GM23338 (cell line): ENCODE measurements at regions not wholly inside any gene's neighbourhood (a gene's known extent, or its start where the extent isn't known, plus 50 kb on each side); places are given as distances from the start of the nearest gene placed in this dataset.

Experiments
- ATAC-seq: fragments of 200-7000 bp; cut with Tn5 transposase; 3 replicates; pipeline ENCODE4 v1.9.1; 2020
- DNase-seq: peaks from one replicate; pipeline ENCODE4 v3.0.0-alpha.2; 2015; ENCODE audit warnings: low spot score
- H2AFZ ChIP-seq: fragments of 200-600 bp; sonication (generic); 2 replicates; pipeline ENCODE4 v1.8.0; 2016; ENCODE audit warnings: antibody characterized with exemption, mild to moderate bottlenecking, moderate library complexity
- H3F3A ChIP-seq: fragments of 200-600 bp; sonication (generic); replicated peaks from 2 replicates; pipeline ENCODE4 v1.8.0; 2017; ENCODE audit warnings: antibody characterized with exemption, mixed run types, low read depth
- H3K27ac ChIP-seq: fragments of 200-600 bp; sonication (generic); 2 replicates; pipeline ENCODE4 v1.6.1; 2016; ENCODE audit warnings: low read depth
- H3K27me3 ChIP-seq: fragments of 200-600 bp; sonication (generic); 2 replicates; pipeline ENCODE4 v1.8.0; 2016; ENCODE audit warnings: mild to moderate bottlenecking, mixed run types, moderate library complexity; ENCODE audit not compliant: insufficient read depth
- H3K36me3 ChIP-seq: fragments of 200-600 bp; sonication (generic); 2 replicates; pipeline ENCODE4 v1.8.0; 2016; ENCODE audit warnings: mild to moderate bottlenecking; ENCODE audit not compliant: insufficient read depth
- H3K4me1 ChIP-seq: fragments of 200-600 bp; sonication (generic); 2 replicates; pipeline ENCODE4 v1.8.0; 2016; ENCODE audit warnings: mild to moderate bottlenecking, moderate library complexity; ENCODE audit not compliant: insufficient read depth
- H3K4me2 ChIP-seq: fragments of 200-600 bp; sonication (generic); 2 replicates; pipeline ENCODE4 v1.7.1; 2017; ENCODE audit warnings: mixed run types
- H3K4me3 ChIP-seq: fragments of 200-600 bp; sonication (generic); 2 replicates; pipeline ENCODE4 v1.6.1; 2016; ENCODE audit warnings: mixed run types
- H3K79me2 ChIP-seq: fragments of 200-600 bp; sonication (generic); replicated peaks from 2 replicates; pipeline ENCODE4 v1.8.0; 2017; ENCODE audit warnings: mild to moderate bottlenecking; ENCODE audit not compliant: insufficient read depth
- H3K9me2 ChIP-seq: fragments of 200-600 bp; sonication (generic); 2 replicates; pipeline ENCODE4 v1.8.0; 2017; ENCODE audit not compliant: insufficient read depth
- H4K20me1 ChIP-seq: fragments of 200-600 bp; sonication (generic); replicated peaks from 2 replicates; pipeline ENCODE4 v1.8.0; 2017; ENCODE audit warnings: mild to moderate bottlenecking; ENCODE audit not compliant: insufficient read depth
- H3K27ac Mint-ChIP-seq: 2 replicates; pipeline ENCODE4 v1.8.0; 2020; ENCODE audit warnings: inconsistent platforms, mild to moderate bottlenecking, moderate library complexity, mixed read lengths
- H3K27me3 Mint-ChIP-seq: 3 replicates; pipeline ENCODE4 v1.8.0; 2022; ENCODE audit warnings: low read depth, mild to moderate bottlenecking, moderate library complexity, mixed read lengths, inconsistent platforms; ENCODE audit not compliant: insufficient read depth, poor library complexity
- H3K36me3 Mint-ChIP-seq: 3 replicates; pipeline ENCODE4 v1.8.0; 2021; ENCODE audit warnings: low read depth, mild to moderate bottlenecking, inconsistent platforms, moderate library complexity, mixed read lengths
- H3K4me1 Mint-ChIP-seq: 3 replicates; pipeline ENCODE4 v1.8.0; 2020; ENCODE audit warnings: mild to moderate bottlenecking, inconsistent platforms, mixed read lengths
- H3K4me3 Mint-ChIP-seq: 3 replicates; pipeline ENCODE4 v1.8.0; 2021; ENCODE audit warnings: moderate library complexity, mild to moderate bottlenecking, inconsistent platforms, mixed read lengths
- H3K9me3 Mint-ChIP-seq: 3 replicates; pipeline ENCODE4 v1.8.0; 2020; ENCODE audit warnings: moderate library complexity, mild to moderate bottlenecking, inconsistent platforms, mixed read lengths
- CREB1 ChIP-seq: fragments of 250-450 bp; sonication (Bioruptor Pico); IDR thresholded peaks from 2 replicates; pipeline ENCODE4 v1.5.0; 2020; ENCODE audit warnings: low read depth, mild to moderate bottlenecking, moderate library complexity
- EZH2 ChIP-seq: fragments of 200-600 bp; sonication (generic); IDR thresholded peaks from one replicate; pipeline ENCODE4 v1.8.0; 2017; ENCODE audit warnings: antibody characterized with exemption, mild to moderate bottlenecking, low read depth; ENCODE audit not compliant: unreplicated experiment
- EZH2phosphoT487 ChIP-seq: fragments of 200-600 bp; sonication (generic); IDR thresholded peaks from one replicate; pipeline ENCODE4 v1.8.1; 2018; ENCODE audit warnings: antibody characterized with exemption; ENCODE audit not compliant: unreplicated experiment
- POLR2AphosphoS5 ChIP-seq: IDR thresholded peaks from 2 replicates; pipeline ENCODE4 v1.6.1; 2016; ENCODE audit warnings: antibody characterized with exemption, low read depth
- STAT1 ChIP-seq: IDR thresholded peaks from one replicate; pipeline ENCODE4 v1.6.1; 2016; ENCODE audit warnings: antibody characterized with exemption; ENCODE audit not compliant: unreplicated experiment
- ZNF114 ChIP-seq: fragments of 250-450 bp; sonication (Bioruptor Pico); IDR thresholded peaks from 2 replicates; pipeline ENCODE4 v1.5.0; 2020; ENCODE audit warnings: mild to moderate bottlenecking, moderate library complexity
- ZNF331 ChIP-seq: fragments of 250-450 bp; sonication (Bioruptor Pico); IDR thresholded peaks from 2 replicates; pipeline ENCODE4 v1.5.0; 2020; ENCODE audit warnings: low read depth, mild to moderate bottlenecking, moderate library complexity
- ZNF462 ChIP-seq: fragments of 250-450 bp; sonication (Bioruptor Pico); IDR thresholded peaks from 2 replicates; pipeline ENCODE4 v1.5.0; 2020; ENCODE audit warnings: mild to moderate bottlenecking, moderate library complexity
- TF ChIP-seq, protein P1 (sequence below): IDR thresholded peaks from 2 replicates; pipeline ENCODE4 v1.6.1; 2016; ENCODE audit warnings: antibody characterized with exemption
- TF ChIP-seq, protein P2 (sequence below), 2 experiments: fragments of 200-600 bp in 1 of 2; sonication (generic) in 1 of 2; conservative IDR thresholded peaks; 2 replicates each; pipeline versions ENCODE4 v1.5.1 to v1.6.1; 2016 to 2017; ENCODE audit warnings: antibody characterized with exemption in 2 of 2, low read depth in 2 of 2, mild to moderate bottlenecking in 2 of 2, moderate library complexity in 1 of 2

- no peak overlapping the region for H3K4me2 ChIP-seq
- H3K79me2 ChIP-seq, result no peaks in the 10 kb centered on the region
- ATAC-seq (no peak), DNase-seq (no peak)
- no peaks in the 10 kb centered on the region for H3F3A ChIP-seq
- peaks cover 18% of the 10 kb centered on the region; the same call in 2 of the 3 replicates for H3K36me3 Mint-ChIP-seq
- H3K4me1 ChIP-seq, result no peaks in the 10 kb centered on the region
- no peaks in the 10 kb centered on the region for H3K4me1 Mint-ChIP-seq
- no peaks in the 10 kb centered on the region for H3K9me2 ChIP-seq
- no peak overlapping the region for H3K4me3 ChIP-seq
- H2AFZ ChIP-seq, result no peak overlapping the region
- no peak for TF ChIP-seq EZH2
- H3K9me3 Mint-ChIP-seq, result peaks cover 24% of the 10 kb centered on the region
- H3K27ac ChIP-seq, result no peak overlapping the region
- no peak overlapping the region for H3K4me3 Mint-ChIP-seq
- no peaks in the 10 kb centered on the region for H4K20me1 ChIP-seq
- peaks cover 5% of the 10 kb centered on the region for H3K27me3 Mint-ChIP-seq
- no peak overlapping the region for H3K27ac Mint-ChIP-seq
- H3K27me3 ChIP-seq, result no peaks in the 10 kb centered on the region
- 0 out of 2 replicates have a peak, but pooled peaks cover 3% of the 10 kb centered on the region for H3K36me3 ChIP-seq
These were observed 793.9 kb upstream of the CITED2 start for GRCh38 chr6:140168365-140168764.

DNA sequence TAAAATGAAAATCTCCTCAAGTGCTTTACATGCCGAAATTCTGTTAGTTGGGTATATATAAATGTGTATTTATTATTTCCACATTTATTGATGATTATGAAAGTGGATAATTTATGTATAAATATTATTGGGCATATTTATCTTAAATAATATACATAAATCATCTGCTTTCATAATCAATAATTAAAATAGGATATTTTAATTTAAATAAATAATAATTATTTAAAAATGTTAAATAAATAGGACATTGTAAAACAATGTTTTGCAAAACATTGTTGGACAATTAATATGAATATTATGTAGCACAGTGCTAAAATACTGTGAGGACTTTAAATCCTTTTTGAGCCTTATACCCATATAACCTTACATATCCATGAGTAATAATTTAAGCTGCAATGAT is 786.5 kb upstream of the CITED2 start:
- Histone ChIP-seq H3K4me1 (no peaks in the 10 kb centered on the region), H4K20me1 (no peaks in the 10 kb centered on the region), H3K27me3 (no peaks in the 10 kb centered on the region), H3K9me2 (no peaks in the 10 kb centered on the region), H3K4me3 (no peak overlapping the region), H3F3A (no peaks in the 10 kb centered on the region), H3K4me2 (no peak overlapping the region), H3K36me3 (no peaks in the 10 kb centered on the region), H3K79me2 (no peaks in the 10 kb centered on the region), H2AFZ (no peak overlapping the region), H3K27ac (no peak overlapping the region)
- H3K9me3 Mint-ChIP-seq, result peaks cover 9% of the 10 kb centered on the region; the same call in 1 of the 3 replicates
- H3K27me3 Mint-ChIP-seq, result peaks cover 3% of the 10 kb centered on the region
- no peak for ATAC-seq
- no peak overlapping the region for H3K4me3 Mint-ChIP-seq
- DNase-seq, result no peak
- no peaks in the 10 kb centered on the region; the same call in 2 of the 3 replicates for H3K36me3 Mint-ChIP-seq
- H3K4me1 Mint-ChIP-seq, result no peaks in the 10 kb centered on the region
- no peak overlapping the region for H3K27ac Mint-ChIP-seq
- TF ChIP-seq STAT1 (no peak), EZH2phosphoT487 (no peak), POLR2AphosphoS5 (no peak), ZNF114 (CRISPR knock-in tag) (no peak), ZNF331 (CRISPR knock-in tag) (no peak), CREB1 (CRISPR knock-in tag) (no peak), ZNF462 (CRISPR knock-in tag) (no peak), EZH2 (no peak)
- TF ChIP-seq, protein P1, sequence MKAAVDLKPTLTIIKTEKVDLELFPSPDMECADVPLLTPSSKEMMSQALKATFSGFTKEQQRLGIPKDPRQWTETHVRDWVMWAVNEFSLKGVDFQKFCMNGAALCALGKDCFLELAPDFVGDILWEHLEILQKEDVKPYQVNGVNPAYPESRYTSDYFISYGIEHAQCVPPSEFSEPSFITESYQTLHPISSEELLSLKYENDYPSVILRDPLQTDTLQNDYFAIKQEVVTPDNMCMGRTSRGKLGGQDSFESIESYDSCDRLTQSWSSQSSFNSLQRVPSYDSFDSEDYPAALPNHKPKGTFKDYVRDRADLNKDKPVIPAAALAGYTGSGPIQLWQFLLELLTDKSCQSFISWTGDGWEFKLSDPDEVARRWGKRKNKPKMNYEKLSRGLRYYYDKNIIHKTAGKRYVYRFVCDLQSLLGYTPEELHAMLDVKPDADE, result no peak
- TF ChIP-seq, protein P2, sequence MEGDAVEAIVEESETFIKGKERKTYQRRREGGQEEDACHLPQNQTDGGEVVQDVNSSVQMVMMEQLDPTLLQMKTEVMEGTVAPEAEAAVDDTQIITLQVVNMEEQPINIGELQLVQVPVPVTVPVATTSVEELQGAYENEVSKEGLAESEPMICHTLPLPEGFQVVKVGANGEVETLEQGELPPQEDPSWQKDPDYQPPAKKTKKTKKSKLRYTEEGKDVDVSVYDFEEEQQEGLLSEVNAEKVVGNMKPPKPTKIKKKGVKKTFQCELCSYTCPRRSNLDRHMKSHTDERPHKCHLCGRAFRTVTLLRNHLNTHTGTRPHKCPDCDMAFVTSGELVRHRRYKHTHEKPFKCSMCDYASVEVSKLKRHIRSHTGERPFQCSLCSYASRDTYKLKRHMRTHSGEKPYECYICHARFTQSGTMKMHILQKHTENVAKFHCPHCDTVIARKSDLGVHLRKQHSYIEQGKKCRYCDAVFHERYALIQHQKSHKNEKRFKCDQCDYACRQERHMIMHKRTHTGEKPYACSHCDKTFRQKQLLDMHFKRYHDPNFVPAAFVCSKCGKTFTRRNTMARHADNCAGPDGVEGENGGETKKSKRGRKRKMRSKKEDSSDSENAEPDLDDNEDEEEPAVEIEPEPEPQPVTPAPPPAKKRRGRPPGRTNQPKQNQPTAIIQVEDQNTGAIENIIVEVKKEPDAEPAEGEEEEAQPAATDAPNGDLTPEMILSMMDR (conservative IDR thresholded peaks at IDR 0.05; ENCODE audit: low read depth in 2 of 2), result no peak
